ENCODE measurements at regions not wholly inside any gene's neighbourhood (a gene's known extent, or its start where the extent isn't known, plus 50 kb on each side); places are given as distances from the start of the nearest gene placed in this dataset.

DNA sequence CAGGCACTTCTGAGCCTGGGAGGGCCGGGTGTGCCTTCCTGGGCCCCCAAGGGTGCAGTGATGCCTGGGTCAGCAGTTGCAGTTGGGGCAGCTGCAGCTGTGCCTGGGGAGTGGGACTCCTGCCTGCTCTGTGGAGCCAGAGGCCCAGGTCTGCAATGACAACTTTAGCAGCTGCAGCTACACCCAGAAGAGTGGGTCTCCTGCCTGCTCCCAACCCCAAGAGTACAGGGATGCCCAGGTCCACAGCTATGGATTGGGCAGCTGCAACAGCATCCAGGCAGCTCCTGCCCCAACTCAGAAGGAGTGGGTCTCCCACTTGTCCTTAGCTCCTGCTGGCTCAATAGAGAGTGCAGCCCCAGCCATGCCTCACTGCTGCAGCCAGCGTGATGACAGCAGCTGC lies 73.0 kb upstream of the ST3GAL5 start:
- no TSS peak for BruUV-seq (replicated peaks)
- Histone ChIP-seq H3K9me3 (ENCODE audit: low read length) (peaks cover 8% of the 10 kb centered on the region; the same call in 1 of the 2 replicates), H3K27ac (ENCODE audit: low read depth, low read length, poor library complexity, severe bottlenecking) (no peak overlapping the region), H3K9me2 (ENCODE audit: insufficient read depth, low read length) (no peaks in the 10 kb centered on the region), H4K20me1 (ENCODE audit: insufficient read depth, low read length) (no peaks in the 10 kb centered on the region), H3K4me3 (ENCODE audit: low read depth, low read length, poor library complexity, severe bottlenecking) (no peak overlapping the region), H3K36me3 (ENCODE audit: insufficient read depth, low read length) (no peaks in the 10 kb centered on the region), H3K79me2 (ENCODE audit: insufficient read depth, low read depth, low read length) (no peaks in the 10 kb centered on the region), H3K4me2 (ENCODE audit: low read length) (no peak overlapping the region), H2AFZ (ENCODE audit: low read length) (no peak overlapping the region), H3K4me1 (ENCODE audit: insufficient read depth, low read length, poor library complexity, severe bottlenecking) (no peaks in the 10 kb centered on the region)
- intact Hi-C loops (cut with micrococcal nuclease; ENCODE audit: unreplicated experiment), result no loop called here
- ChIA-PET POLR2A (no interaction called here), CTCF (ENCODE audit: unreplicated experiment) (no interaction called here)
- TF ChIP-seq, protein P1, sequence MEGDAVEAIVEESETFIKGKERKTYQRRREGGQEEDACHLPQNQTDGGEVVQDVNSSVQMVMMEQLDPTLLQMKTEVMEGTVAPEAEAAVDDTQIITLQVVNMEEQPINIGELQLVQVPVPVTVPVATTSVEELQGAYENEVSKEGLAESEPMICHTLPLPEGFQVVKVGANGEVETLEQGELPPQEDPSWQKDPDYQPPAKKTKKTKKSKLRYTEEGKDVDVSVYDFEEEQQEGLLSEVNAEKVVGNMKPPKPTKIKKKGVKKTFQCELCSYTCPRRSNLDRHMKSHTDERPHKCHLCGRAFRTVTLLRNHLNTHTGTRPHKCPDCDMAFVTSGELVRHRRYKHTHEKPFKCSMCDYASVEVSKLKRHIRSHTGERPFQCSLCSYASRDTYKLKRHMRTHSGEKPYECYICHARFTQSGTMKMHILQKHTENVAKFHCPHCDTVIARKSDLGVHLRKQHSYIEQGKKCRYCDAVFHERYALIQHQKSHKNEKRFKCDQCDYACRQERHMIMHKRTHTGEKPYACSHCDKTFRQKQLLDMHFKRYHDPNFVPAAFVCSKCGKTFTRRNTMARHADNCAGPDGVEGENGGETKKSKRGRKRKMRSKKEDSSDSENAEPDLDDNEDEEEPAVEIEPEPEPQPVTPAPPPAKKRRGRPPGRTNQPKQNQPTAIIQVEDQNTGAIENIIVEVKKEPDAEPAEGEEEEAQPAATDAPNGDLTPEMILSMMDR (conservative IDR thresholded peaks at IDR 0.05; ENCODE audit: low read length), result no peak
- TF ChIP-seq EZH2phosphoT487 (IDR thresholded peaks at IDR 0.05; ENCODE audit: borderline replicate concordance, low read depth, low read length), result no peak
- DNase-seq (ENCODE audit: low spot score), result no peak

DNA sequence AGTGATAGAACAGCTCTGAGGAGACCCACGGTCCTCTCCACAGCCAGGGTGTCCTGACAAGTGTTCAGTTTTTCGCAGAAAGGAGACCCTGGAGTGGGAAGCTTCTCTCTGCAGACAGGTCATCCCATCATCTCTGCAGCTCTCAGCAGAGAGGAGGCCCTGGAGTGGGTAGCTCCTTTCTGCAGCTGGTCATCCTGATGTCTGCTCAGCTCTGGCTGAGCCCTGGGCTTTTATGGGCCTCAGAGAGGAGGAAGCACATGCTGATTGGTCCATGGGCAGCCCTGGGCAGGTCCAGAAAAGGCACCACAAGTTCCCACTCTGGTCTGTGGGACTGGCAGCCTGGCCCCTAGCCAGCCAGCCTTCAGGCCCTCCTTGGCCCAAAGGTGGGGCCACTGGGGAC lies 72.3 kb upstream of the ST3GAL5 start:
- Histone ChIP-seq H3K4me1 (ENCODE audit: insufficient read depth, low read length, poor library complexity, severe bottlenecking) (no peaks in the 10 kb centered on the region), H3K36me3 (ENCODE audit: insufficient read depth, low read length) (no peaks in the 10 kb centered on the region), H2AFZ (ENCODE audit: low read length) (no peak overlapping the region), H3K9me2 (ENCODE audit: insufficient read depth, low read length) (no peaks in the 10 kb centered on the region), H3K4me2 (ENCODE audit: low read length) (no peak overlapping the region), H3K9me3 (ENCODE audit: low read length) (peaks cover 8% of the 10 kb centered on the region; the same call in 1 of the 2 replicates), H4K20me1 (ENCODE audit: insufficient read depth, low read length) (no peaks in the 10 kb centered on the region), H3K79me2 (ENCODE audit: insufficient read depth, low read depth, low read length) (no peaks in the 10 kb centered on the region), H3K4me3 (ENCODE audit: low read depth, low read length, poor library complexity, severe bottlenecking) (no peak overlapping the region), H3K27ac (ENCODE audit: low read depth, low read length, poor library complexity, severe bottlenecking) (no peak overlapping the region)
- intact Hi-C loops (cut with micrococcal nuclease; ENCODE audit: unreplicated experiment), result no loop called here
- peak; percentile 5 for DNase-seq (ENCODE audit: low spot score)
- ChIA-PET CTCF (ENCODE audit: unreplicated experiment) (no interaction called here), POLR2A (no interaction called here)
- TF ChIP-seq EZH2phosphoT487 (IDR thresholded peaks at IDR 0.05; ENCODE audit: borderline replicate concordance, low read depth, low read length), result no peak
- TF ChIP-seq, protein P1 (conservative IDR thresholded peaks at IDR 0.05; ENCODE audit: low read length), result no peak
- BruUV-seq (replicated peaks), result no TSS peak

DNA sequence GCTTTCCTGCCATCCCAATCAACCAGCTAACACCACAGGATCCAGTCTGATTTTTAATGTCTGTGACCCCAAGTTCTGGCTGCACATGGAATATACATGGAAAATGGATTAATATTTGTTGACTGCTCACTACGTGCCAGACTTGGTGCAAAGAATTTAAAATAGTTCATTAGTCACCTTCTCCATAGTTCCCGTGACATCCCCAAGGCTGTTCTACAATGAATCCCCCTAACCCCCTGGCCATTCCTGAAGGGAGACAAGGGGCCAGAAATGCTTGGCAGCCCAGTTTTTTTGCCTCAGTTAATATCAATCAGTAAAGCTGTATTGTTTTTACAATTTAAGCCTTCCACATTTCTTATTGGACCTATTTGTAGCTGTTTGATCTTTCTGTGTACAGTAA lies 71.0 kb upstream of the ST3GAL5 start:
- TF ChIP-seq, protein P1 (conservative IDR thresholded peaks at IDR 0.05; ENCODE audit: low read length), result no peak
- no peak for TF ChIP-seq EZH2phosphoT487 (IDR thresholded peaks at IDR 0.05; ENCODE audit: borderline replicate concordance, low read depth, low read length)
- Histone ChIP-seq H3K36me3 (ENCODE audit: insufficient read depth, low read length) (no peaks in the 10 kb centered on the region), H4K20me1 (ENCODE audit: insufficient read depth, low read length) (no peaks in the 10 kb centered on the region), H3K9me2 (ENCODE audit: insufficient read depth, low read length) (no peaks in the 10 kb centered on the region), H3K4me1 (ENCODE audit: insufficient read depth, low read length, poor library complexity, severe bottlenecking) (no peaks in the 10 kb centered on the region), H3K4me2 (ENCODE audit: low read length) (no peak overlapping the region), H3K79me2 (ENCODE audit: insufficient read depth, low read depth, low read length) (no peaks in the 10 kb centered on the region), H3K4me3 (ENCODE audit: low read depth, low read length, poor library complexity, severe bottlenecking) (no peak overlapping the region), H3K9me3 (ENCODE audit: low read length) (peaks cover 8% of the 10 kb centered on the region; the same call in 1 of the 2 replicates), H3K27ac (ENCODE audit: low read depth, low read length, poor library complexity, severe bottlenecking) (no peak overlapping the region), H2AFZ (ENCODE audit: low read length) (no peak overlapping the region)
- POLR2A ChIA-PET, result interaction anchor here (0.6 to 0.9 kb wide), 2 partner anchors 10 to 125 kb away, joined by 3 read pairs; no protein-coding TSS in a partner anchor
- CTCF ChIA-PET (ENCODE audit: unreplicated experiment), result no interaction called here
- intact Hi-C loops (cut with micrococcal nuclease; ENCODE audit: unreplicated experiment), result loop anchor here (10.0 kb wide), 1 partner anchor 105 kb away; no protein-coding TSS in a partner anchor
- BruUV-seq (replicated peaks), result no TSS peak
- DNase-seq (ENCODE audit: low spot score), result no peak

Data from OCI-LY7 (cell line).